GM19467 (cell line): ENCODE measurements at regions not wholly inside any gene's neighbourhood (a gene's known extent, or its start where the extent isn't known, plus 50 kb on each side); places are given as distances from the start of the nearest gene placed in this dataset.
A peak's percentile ranks its signal among the peaks of the same experiment; 100 is the strongest.

Source experiments
- ATAC-seq: cut with Tn5 transposase; IDR thresholded peaks from one replicate; pipeline ENCODE4 v1.9.1; 2021; ENCODE audit warnings: mild to moderate bottlenecking, moderate library complexity; ENCODE audit not compliant: unreplicated experiment

- no peak for ATAC-seq
Measured at GRCh38 chr9:106307670-106308069, 555.3 kb upstream of the ZNF462 start.

- ATAC-seq, result no peak
Measured at GRCh38 chr9:106309925-106310324, 553.0 kb upstream of the ZNF462 start.

- ATAC-seq, result no peak
Measured at GRCh38 chr9:106310782-106311181, 552.2 kb upstream of the ZNF462 start.

- ATAC-seq, result no peak
Measured at GRCh38 chr9:106312906-106313305, 550.1 kb upstream of the ZNF462 start.

- ATAC-seq, result no peak
Measured at GRCh38 chr9:106314476-106314875, 548.5 kb upstream of the ZNF462 start.

GRCh38 chr9:106321394-106322180 is 541.4 kb upstream of the ZNF462 start:
- ATAC-seq, result no peak

- ATAC-seq, result no peak
Measured at GRCh38 chr9:106322706-106323245, 540.2 kb upstream of the ZNF462 start.

GRCh38 chr9:106324053-106324585 is 538.8 kb upstream of the ZNF462 start:
- no peak for ATAC-seq

- no peak for ATAC-seq
Measured at GRCh38 chr9:106324591-106325280, 538.2 kb upstream of the ZNF462 start.

- ATAC-seq, result peak; percentile 81
Measured at GRCh38 chr9:106326493-106326892, 536.5 kb upstream of the ZNF462 start.

GRCh38 chr9:106333481-106333880 is 529.5 kb upstream of the ZNF462 start:
- no peak for ATAC-seq

- ATAC-seq, result no peak
Measured at GRCh38 chr9:106334081-106334480, 528.9 kb upstream of the ZNF462 start.

- no peak for ATAC-seq
Measured at GRCh38 chr9:106339882-106340281, 523.1 kb upstream of the ZNF462 start.

GRCh38 chr9:106350777-106351176 is 512.2 kb upstream of the ZNF462 start:
- no peak for ATAC-seq

GRCh38 chr9:106356924-106357323 is 506.0 kb upstream of the ZNF462 start:
- no peak for ATAC-seq

GRCh38 chr9:106358331-106358730 is 504.6 kb upstream of the ZNF462 start:
- no peak for ATAC-seq

GRCh38 chr9:106376689-106377088 is 486.3 kb upstream of the ZNF462 start:
- ATAC-seq, result no peak

- ATAC-seq, result no peak
Measured at GRCh38 chr9:106383072-106383471, 479.9 kb upstream of the ZNF462 start.

GRCh38 chr9:106387965-106388364 is 475.0 kb upstream of the ZNF462 start:
- no peak for ATAC-seq

- no peak for ATAC-seq
Measured at GRCh38 chr9:106393226-106393625, 469.7 kb upstream of the ZNF462 start.

GRCh38 chr9:106400170-106400569 is 462.8 kb upstream of the ZNF462 start:
- ATAC-seq, result no peak

- no peak for ATAC-seq
Measured at GRCh38 chr9:106400950-106401349, 462.0 kb upstream of the ZNF462 start.
